HepG2 (cell line): ENCODE measurements at regions not wholly inside any gene's neighbourhood (a gene's known extent, or its start where the extent isn't known, plus 50 kb on each side); places are given as distances from the start of the nearest gene placed in this dataset.

Experiments used
- ATAC-seq: fragments of 200-7000 bp; cut with Tn5 transposase; 3 replicates; pipeline ENCODE4 v1.9.1; 2020; ENCODE audit warnings: mild to moderate bottlenecking, moderate library complexity
- BruUV-seq: library from RNA; stranded (reverse); fragments of 400-500 nt; replicated peaks from 2 replicates; lab custom pipeline; 2021; lab: Mats Ljungman, UMichigan
- CTCF ChIA-PET: fragments of 300-600 bp; formaldehyde crosslinking; extraction: SDS; loops from one replicate; lab custom pipeline; 2021; ENCODE audit warnings: low total read pairs, inconsistent platforms, low intra/inter-chr PET ratio; lab: Yijun Ruan, JAX
- POLR2A ChIA-PET: fragments of 350-600 bp; sonication (Branson Sonifier 250); formaldehyde crosslinking; loops from one replicate; lab custom pipeline; 2020; ENCODE audit warnings: antibody characterized with exemption, inconsistent platforms; lab: Yijun Ruan, JAX
- DNase-seq: peaks from one replicate; pipeline ENCODE4 v3.0.0-alpha.2; 2015; ENCODE audit warnings: low spot score
- FAIRE-seq: peaks from 3 replicates; lab custom pipeline; 2011; peaks lifted over from hg19 to GRCh38; lab: Jason Lieb, UNC
- H2AFZ ChIP-seq: one replicate; pipeline ENCODE4 v1.6.1; 2011; ENCODE audit warnings: low read length, inconsistent platforms
- H3K27ac ChIP-seq: fragments of 300-600 bp; 3 replicates; pipeline ENCODE4 v1.8.0; 2011; ENCODE audit warnings: mixed run types, mild to moderate bottlenecking, mixed read lengths, low read length, inconsistent platforms; ENCODE audit not compliant: insufficient read depth; ENCODE audit errors: extremely low read length
- H3K27me3 ChIP-seq, 2 experiments: fragments of 200-600 bp in 1 of 2; 2 replicates in 1 of 2; 3 replicates in 1 of 2; pipeline versions ENCODE4 v1.6.0 to v1.8.0; 2011; ENCODE audit warnings: low read length in 2 of 2, mild to moderate bottlenecking in 2 of 2, moderate library complexity in 2 of 2, inconsistent platforms in 1 of 2; ENCODE audit not compliant: insufficient read depth in 2 of 2, control insufficient read depth in 1 of 2
- H3K36me3 ChIP-seq, 2 experiments: fragments of 200-600 bp in 1 of 2; replicated peaks in 1 of 2; 2 replicates in 1 of 2; 3 replicates in 1 of 2; pipeline versions ENCODE4 v1.5.1 to v1.8.0; 2011; ENCODE audit warnings: low read length in 2 of 2, inconsistent platforms in 1 of 2; ENCODE audit not compliant: insufficient read depth in 2 of 2, control insufficient read depth in 1 of 2
- H3K4me1 ChIP-seq: 2 replicates; pipeline ENCODE4 v1.5.1; 2012; ENCODE audit warnings: low read length, inconsistent platforms; ENCODE audit not compliant: insufficient read depth
- H3K4me2 ChIP-seq: 2 replicates; pipeline ENCODE4 v1.6.0; 2011; ENCODE audit warnings: low read depth, low read length, inconsistent platforms
- H3K4me3 ChIP-seq, 3 experiments: fragments of 200-600 bp in 1 of 3; sonication (generic), shearing (Covaris generic) in 1 of 3; replicated peaks in 1 of 3; 2 replicates each; pipeline ENCODE4 v1.5.1; 2011 to 2016; ENCODE audit warnings: low read length in 3 of 3, inconsistent platforms in 2 of 3, low read depth in 2 of 3, mild to moderate bottlenecking in 2 of 3, control low read depth in 1 of 3, mixed read lengths in 1 of 3; ENCODE audit not compliant: insufficient read depth in 1 of 3
- H3K79me2 ChIP-seq: one replicate; pipeline ENCODE4 v1.6.1; 2011; ENCODE audit warnings: low read length, inconsistent platforms; ENCODE audit not compliant: insufficient read depth
- H3K9ac ChIP-seq: 2 replicates; pipeline ENCODE4 v1.6.0; 2011; ENCODE audit warnings: mild to moderate bottlenecking, low read depth, low read length, inconsistent platforms; ENCODE audit not compliant: insufficient read depth
- H3K9me3 ChIP-seq: 2 replicates; pipeline ENCODE4 v1.5.1; 2012; ENCODE audit warnings: mild to moderate bottlenecking, low read length
- H4K20me1 ChIP-seq: 2 replicates; pipeline ENCODE4 v1.6.0; 2011; ENCODE audit warnings: inconsistent platforms, mild to moderate bottlenecking, low read length, moderate library complexity; ENCODE audit not compliant: insufficient read depth
- KAT7 ChIP-seq: IDR thresholded peaks from 2 replicates; pipeline ENCODE4 v1.6.1; 2018; ENCODE audit warnings: borderline replicate concordance, missing compliant biosample characterization
- NCOA1 ChIP-seq: sonication (generic); formaldehyde crosslinking; IDR thresholded peaks from 2 replicates; pipeline ENCODE4 v1.9.0; 2021; ENCODE audit warnings: missing genetic modification reagents
- RFX1 ChIP-seq: fragments of 450-650 bp; IDR thresholded peaks from 2 replicates; pipeline ENCODE4 v1.6.1; 2017
- WIZ ChIP-seq: sonication (generic); formaldehyde crosslinking; IDR thresholded peaks from 2 replicates; pipeline ENCODE4 v1.5.1; 2020; ENCODE audit warnings: mild to moderate bottlenecking, missing genetic modification reagents
- ZNF3 ChIP-seq: IDR thresholded peaks from 2 replicates; pipeline ENCODE4 v1.7.0; 2017; ENCODE audit warnings: inconsistent platforms
- ZNF432 ChIP-seq: sonication (generic); formaldehyde crosslinking; IDR thresholded peaks from 2 replicates; pipeline ENCODE4 v1.5.0; 2020; ENCODE audit warnings: missing genetic modification reagents, mild to moderate bottlenecking, borderline replicate concordance
- ZNF672 ChIP-seq: sonication (generic); formaldehyde crosslinking; IDR thresholded peaks from 2 replicates; pipeline ENCODE4 v1.8.1; 2022; ENCODE audit warnings: missing genetic modification reagents
- WGBS: methylation state at CpG from one replicate; pipeline ENCODE4 v1.1.6; 2017; ENCODE audit warnings: low lambda C conversion rate; 5-methylcytosine and 5-hydroxymethylcytosine counted together
- in situ Hi-C: cut with HindIII; loops from 2 replicates; pipeline ENCODE4 v1.10.0; 2017; ENCODE audit warnings: low pct_unique_long_range_greater_than_20kb; ENCODE audit not compliant: extremely low pct_ligation_motif_present
- intact Hi-C: fragments of 100-400 bp; cut with micrococcal nuclease; formaldehyde crosslinking; loops from one replicate; pipeline ENCODE4 v1.10.0; 2022; ENCODE audit not compliant: unreplicated experiment
- TF ChIP-seq, protein P1 (sequence below): sonication (generic); formaldehyde crosslinking; IDR thresholded peaks from 2 replicates; pipeline ENCODE4 v1.4.0; 2020; ENCODE audit warnings: missing genetic modification reagents, borderline replicate concordance

GRCh38 chr6:140777780-140778179 is 1354.9 kb upstream of the GJE1 start (continued):
- no peak for TF ChIP-seq ZNF3 (CRISPR knock-in tag)
- TF ChIP-seq, all 625 proteins: peak for 2

- BruUV-seq, result no TSS peak
These were observed 1357.7 kb upstream of the GJE1 start for GRCh38 chr6:140775061-140775460.

More at GRCh38 chr6:140775061-140775460, 1357.7 kb upstream of the GJE1 start:
- TF ChIP-seq WIZ (CRISPR knock-in tag), result no peak
- no peak for TF ChIP-seq RFX1
- no peak for TF ChIP-seq ZNF432
- TF ChIP-seq ZNF672, result no peak
- TF ChIP-seq NCOA1, result no peak
- no peak for TF ChIP-seq KAT7 (CRISPR knock-in tag)
- TF ChIP-seq, protein P1, sequence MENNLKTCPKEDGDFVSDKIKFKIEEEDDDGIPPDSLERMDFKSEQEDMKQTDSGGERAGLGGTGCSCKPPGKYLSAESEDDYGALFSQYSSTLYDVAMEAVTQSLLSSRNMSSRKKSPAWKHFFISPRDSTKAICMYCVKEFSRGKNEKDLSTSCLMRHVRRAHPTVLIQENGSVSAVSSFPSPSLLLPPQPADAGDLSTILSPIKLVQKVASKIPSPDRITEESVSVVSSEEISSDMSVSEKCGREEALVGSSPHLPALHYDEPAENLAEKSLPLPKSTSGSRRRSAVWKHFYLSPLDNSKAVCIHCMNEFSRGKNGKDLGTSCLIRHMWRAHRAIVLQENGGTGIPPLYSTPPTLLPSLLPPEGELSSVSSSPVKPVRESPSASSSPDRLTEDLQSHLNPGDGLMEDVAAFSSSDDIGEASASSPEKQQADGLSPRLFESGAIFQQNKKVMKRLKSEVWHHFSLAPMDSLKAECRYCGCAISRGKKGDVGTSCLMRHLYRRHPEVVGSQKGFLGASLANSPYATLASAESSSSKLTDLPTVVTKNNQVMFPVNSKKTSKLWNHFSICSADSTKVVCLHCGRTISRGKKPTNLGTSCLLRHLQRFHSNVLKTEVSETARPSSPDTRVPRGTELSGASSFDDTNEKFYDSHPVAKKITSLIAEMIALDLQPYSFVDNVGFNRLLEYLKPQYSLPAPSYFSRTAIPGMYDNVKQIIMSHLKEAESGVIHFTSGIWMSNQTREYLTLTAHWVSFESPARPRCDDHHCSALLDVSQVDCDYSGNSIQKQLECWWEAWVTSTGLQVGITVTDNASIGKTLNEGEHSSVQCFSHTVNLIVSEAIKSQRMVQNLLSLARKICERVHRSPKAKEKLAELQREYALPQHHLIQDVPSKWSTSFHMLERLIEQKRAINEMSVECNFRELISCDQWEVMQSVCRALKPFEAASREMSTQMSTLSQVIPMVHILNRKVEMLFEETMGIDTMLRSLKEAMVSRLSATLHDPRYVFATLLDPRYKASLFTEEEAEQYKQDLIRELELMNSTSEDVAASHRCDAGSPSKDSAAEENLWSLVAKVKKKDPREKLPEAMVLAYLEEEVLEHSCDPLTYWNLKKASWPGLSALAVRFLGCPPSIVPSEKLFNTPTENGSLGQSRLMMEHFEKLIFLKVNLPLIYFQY (CRISPR knock-in tag), result no peak
- TF ChIP-seq, all 625 proteins: peak for 0
- in situ Hi-C loops (no loop called here), intact Hi-C loops (no loop called here)
- ChIA-PET POLR2A (no interaction called here), CTCF (no interaction called here)
- FAIRE-seq, result no peak
- Histone ChIP-seq H3K36me3 (no peaks in the 10 kb centered on the region), H3K79me2 (no peaks in the 10 kb centered on the region), H3K9me3 (peaks cover 22% of the 10 kb centered on the region), H2AFZ (no peak overlapping the region), H3K9ac (no peak overlapping the region), H3K4me1 (no peaks in the 10 kb centered on the region), H3K27ac (no peak overlapping the region), H3K4me2 (no peak overlapping the region), H3K4me3 (no peak overlapping the region), H4K20me1 (no peaks in the 10 kb centered on the region), H3K27me3 (no peaks in the 10 kb centered on the region)
- ATAC-seq, result no peak
- DNase-seq, result no peak
- 53% methylated on average over 3 of the region's 3 CpGs for WGBS
